ENCODE measurements at regions not wholly inside any gene's neighbourhood (a gene's known extent, or its start where the extent isn't known, plus 50 kb on each side); places are given as distances from the start of the nearest gene placed in this dataset.
A peak's percentile ranks its signal among the peaks of the same experiment; 100 is the strongest.

DNA sequence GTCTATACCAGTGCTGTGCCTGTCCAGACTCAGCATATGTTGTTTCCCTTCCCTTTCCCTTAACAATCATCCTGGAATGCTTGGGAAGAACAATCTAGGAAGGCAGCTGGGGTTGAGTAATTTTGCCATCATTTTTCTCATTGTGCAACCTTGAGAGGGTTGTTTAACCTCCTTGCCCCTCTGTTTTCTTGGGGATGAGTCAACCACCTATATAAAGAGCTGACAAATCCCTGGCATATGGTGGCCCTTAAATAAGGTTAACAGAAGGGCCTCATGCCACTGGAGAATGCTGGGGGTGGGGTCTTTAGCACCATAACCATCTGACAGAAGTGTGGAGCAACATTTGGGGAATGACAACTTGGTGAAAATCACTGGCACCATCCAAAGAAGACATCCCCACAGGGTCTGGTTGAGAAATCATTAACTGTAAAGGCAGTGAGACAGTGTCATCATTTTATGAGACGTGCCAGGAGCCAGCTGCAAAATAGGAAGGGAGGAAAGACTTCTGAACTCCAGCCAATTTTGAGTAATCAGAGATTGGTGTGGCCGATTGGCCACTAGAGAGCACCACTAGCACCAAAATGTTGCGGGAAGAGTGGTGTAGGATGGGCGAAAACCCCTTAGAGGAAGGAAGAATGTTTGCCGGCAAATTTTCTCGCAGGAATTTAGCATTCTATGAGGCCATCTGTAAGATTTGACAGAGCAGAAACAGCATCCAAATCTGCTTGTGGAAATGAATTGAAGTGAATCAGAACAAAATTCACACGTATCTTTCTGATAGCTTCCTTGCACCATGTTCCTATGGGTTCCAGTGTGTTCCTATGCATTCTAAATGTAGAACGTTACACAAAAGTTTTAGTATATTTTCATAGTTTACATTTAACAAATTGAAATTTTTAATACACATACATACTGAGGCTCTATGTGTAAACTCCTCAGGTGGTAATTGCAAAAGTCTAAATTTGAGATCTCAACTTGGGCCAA lies 113.8 kb downstream of the MSX2 start:
- DNase-seq (ENCODE audit: low spot score), result peak; percentile 27

DNA sequence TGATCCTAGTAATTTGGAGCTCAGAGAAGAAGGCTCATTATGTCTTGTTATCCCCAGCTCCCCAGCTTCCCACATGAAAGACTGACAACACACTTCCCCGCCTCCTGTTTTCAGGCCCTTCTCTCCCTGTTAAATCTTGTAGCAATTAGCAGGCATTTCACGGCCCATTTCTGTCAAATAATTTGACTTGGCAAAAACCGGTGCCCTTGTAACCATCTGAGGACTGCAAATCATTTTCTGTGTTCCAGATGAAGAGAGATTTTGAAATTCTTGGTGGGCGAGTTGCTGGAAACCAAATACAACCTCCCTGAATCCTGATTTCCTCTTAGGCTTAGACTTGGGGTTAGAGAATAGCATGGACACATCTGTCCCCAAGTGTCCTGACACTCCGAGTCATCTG lies 109.7 kb downstream of the MSX2 start:
- DNase-seq (ENCODE audit: low spot score), result no peak

DNA sequence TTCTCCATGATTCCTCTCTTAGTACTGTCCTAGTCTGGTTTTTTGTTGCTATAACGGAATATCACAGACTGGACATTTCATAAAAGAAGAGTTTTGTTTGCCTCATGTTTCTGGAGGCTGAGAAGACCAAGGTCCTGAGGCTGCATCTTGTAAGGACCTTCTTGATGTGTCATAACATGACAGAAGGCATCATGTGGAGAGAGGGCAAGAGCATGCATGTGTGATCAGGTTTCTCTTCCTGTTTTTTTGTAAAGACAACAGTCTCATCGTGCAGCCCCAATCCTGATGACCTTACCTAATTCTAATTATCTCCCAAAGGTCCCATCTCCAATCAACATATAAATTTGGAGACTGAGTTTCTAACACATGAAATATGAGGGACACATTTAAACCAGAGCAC lies 108.4 kb downstream of the MSX2 start:
- no peak for DNase-seq (ENCODE audit: low spot score)

DNA sequence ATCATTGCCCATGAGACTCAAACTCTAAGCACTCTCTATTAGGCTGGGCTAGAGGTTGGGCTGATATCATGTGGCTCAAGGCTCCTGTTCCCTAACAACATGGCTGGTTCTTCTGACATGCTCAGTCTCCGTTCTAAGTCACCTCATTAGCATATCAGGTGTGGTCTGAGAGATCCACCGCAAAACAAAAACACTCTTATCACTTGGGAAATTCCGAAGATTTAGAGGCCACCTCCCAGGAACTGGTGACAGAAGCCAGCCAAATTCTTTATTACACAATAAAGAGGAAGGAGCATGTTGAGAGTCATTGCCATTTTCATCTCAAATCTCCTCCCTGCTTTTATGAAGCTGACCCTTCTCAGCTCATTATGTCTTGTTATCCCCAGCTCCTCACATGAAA lies 107.6 kb downstream of the MSX2 start:
- no peak for DNase-seq (ENCODE audit: low spot score)

DNA sequence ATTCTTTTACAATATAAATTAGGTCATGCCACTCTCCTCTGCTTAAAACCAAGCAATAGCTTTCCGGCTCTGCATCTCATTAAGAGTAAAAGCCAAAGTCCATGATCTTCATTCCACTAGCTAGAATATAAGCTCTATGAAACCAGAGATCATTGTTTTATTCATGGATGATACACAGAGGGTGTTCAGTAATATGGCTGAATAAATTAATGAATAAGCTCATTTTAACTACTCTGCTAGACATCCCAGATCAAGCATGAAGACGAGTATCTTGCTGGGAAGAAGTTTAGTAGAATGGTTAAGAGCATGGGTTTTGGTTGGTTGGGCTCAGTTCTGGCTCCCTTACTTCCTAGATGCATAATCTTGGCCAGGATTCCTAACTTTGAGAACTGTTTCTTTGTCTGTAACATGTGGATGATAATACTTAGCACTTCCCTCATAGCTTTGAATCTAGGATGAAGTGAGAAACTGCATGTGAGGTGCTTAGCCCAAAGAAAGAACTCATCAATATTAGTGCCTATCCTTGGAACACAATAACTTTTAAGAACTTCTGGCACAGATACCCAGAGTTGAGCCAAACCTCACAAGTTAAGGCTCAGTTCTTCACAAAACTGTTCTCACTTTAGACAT lies 106.8 kb downstream of the MSX2 start:
- no peak for DNase-seq (ENCODE audit: low spot score)

DNA sequence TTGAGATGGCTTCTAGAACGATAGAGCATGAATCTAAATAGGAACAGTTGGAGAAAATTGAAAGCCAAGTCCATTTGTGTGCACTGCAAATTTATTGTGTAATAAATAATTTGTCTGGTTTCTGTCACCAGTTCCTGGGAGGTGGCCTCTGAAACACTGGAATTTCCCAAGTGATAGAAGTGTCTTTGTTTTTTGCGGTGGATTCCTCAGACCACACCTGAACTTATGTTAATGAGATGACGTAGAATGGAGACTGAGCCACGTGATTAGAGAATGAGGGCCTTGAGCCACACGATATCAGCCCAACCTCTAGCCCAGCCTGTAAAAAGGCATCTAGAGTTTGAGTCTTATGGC lies 105.1 kb downstream of the MSX2 start:
- DNase-seq (ENCODE audit: low spot score), result no peak

DNA sequence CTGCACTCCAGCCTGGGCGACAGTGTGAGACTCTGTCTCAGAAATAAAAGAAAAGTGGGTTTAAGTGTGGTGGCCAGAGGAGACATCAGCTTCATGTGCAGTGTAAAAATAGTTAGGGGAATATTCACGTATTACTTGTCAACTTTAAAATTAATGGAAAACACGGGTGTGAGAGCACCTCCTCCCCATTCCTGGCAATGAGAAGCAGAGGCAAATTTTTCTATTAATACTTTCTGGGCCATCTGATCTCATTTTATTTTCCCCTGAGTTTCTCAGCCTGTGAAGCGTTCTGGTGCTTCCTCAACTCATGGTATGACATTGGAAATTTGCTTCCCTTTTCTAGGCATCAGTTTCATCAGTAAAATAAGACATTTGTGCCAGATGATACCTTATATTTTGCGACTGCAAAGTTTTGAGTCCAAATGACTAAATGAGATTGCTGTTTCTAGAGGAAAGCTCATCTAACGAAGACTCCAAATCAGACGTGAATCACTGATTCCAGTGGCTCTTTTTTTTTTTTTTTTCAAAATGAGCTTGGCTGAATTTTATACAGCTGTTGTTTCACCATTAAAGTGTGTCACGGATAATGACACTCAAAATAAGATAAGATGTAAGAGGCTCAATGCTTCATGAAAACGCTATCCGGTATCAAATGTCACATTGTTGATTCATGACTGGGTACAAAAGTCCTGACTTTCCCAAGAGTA lies 104.6 kb downstream of the MSX2 start:
- no peak for DNase-seq (ENCODE audit: low spot score)

DNA sequence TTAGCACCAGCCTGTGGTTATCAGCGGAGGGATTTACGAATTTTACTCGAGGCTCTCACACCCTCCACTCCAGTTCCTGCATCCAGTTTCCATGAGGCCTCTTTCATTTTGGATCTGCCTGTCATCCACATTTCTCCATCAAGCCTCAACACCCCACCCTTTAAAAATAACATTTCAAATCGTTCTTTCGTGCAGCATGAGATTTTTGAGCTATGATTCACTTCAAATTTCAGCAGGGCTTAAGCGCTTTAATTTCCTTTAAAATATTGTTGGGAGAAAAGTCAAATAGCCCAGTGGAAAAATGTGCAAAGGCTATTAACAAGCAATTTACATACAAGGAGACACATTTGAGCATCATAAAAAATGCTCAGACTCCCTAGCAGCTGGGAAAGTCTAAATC lies 103.2 kb downstream of the MSX2 start:
- no peak for DNase-seq (ENCODE audit: low spot score)

DNA sequence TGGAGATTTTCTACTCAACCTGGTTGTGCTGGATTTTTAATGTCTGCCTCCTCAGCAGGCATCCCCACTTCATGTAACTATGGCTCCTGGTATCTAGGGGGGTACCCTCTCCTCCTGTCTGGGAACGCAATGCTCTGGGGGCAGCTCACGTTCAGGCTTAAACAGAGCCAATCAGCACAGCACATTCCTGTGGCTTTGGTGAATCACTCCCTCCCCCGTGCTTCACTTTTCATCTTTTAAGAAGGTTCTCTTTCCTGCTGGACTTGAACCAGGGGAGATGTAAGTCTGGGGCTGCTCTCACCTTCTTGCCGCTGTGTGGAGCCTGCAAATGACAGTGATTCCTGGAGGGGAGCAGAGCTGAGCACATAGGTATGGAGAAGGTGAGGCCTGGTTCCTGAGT lies 101.2 kb downstream of the MSX2 start:
- no peak for DNase-seq (ENCODE audit: low spot score)

DNA sequence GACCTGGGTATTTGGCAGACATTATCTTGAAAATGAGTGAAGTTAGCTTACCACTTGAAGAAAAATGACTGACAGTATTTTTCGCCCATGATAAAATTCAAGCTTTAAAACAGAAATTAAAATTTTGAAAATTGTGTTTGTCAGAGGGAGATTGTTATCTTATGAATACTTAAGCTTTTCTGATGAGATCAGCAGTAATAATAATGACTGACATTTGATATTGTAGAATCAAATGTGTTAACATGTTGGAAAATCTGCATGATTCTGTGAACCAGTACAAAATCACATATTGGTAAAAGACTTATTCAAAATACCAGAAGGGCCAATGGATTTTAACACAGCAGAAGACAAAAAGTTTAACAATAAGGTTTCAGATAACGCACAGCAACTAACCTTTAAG lies 94.0 kb downstream of the MSX2 start:
- DNase-seq (ENCODE audit: low spot score), result no peak

DNA sequence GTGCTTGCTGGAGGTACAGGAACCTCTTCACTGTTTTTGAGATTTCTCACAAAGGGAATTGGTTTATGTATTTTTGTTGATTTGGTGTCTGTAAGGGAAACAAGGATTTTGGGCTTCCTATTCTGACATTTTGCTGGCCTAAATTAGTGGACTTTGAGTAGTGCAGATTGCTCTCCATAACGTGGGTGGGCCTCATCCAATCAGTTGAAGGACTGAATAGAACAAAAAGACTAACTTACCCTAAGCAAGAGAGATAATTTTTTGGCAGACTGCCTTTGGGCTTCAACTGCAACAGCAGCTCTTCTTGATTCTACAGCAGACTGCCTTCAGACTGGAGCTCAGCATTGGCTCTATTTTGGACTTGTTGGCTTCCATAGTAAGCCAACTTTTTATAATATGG lies 93.2 kb downstream of the MSX2 start:
- no peak for DNase-seq (ENCODE audit: low spot score)

DNA sequence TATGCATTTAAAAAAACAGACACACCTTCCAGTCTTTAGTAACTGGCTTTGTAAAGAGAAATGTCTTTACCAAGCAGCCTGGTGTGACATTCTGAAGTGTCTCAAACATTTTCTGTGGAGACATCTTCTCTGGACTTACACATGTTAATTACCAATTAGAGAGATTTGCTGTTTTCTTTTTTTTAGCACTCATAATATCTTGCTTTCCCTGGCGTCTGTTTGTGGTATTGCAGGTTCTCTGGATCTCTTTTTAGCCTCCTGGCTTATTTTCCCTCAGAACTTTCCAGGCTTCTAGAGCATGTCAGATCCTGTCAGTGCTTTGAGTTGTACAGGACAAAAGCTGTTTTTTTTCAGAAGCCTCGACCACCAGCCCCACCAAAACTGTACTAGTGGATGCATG lies 92.5 kb downstream of the MSX2 start:
- DNase-seq (ENCODE audit: low spot score), result no peak

DNA sequence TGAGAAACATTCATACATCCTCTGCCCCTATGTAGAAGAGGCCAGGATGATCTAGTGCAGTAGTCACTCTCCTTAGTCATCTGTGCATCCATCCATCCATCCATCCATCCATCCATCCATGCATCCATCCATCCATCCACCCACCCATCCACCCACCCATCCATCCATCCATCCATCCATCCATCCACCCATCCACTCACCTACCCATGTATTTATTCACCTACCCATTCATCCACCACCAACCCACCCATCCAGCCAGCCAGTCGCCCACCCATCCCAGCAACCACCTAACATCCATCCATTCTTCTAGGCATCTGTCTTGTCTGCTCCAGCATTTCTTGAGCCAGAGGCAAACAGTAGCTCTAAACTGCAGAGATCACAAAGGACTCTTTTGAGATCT lies 87.1 kb downstream of the MSX2 start:
- no peak for DNase-seq (ENCODE audit: low spot score)

DNA sequence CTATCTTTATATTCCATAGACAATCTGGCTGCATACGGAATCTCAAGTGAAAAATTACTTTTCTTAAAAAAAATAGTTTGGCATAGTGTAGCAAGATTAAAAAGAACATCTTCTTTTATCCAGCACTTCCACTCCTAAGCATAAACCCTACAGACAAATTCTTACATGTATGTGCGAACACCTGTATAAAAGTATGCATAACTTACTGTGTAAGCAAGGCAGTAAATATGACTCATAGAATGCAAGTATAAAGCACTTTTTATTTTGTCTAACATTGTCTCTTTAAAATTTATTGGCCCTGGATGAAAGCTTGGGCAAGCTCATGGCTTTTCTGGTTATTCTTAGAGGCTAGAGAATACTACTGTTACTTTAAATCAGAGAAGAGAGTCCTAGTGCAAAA lies 86.4 kb downstream of the MSX2 start:
- no peak for DNase-seq (ENCODE audit: low spot score)

DNA sequence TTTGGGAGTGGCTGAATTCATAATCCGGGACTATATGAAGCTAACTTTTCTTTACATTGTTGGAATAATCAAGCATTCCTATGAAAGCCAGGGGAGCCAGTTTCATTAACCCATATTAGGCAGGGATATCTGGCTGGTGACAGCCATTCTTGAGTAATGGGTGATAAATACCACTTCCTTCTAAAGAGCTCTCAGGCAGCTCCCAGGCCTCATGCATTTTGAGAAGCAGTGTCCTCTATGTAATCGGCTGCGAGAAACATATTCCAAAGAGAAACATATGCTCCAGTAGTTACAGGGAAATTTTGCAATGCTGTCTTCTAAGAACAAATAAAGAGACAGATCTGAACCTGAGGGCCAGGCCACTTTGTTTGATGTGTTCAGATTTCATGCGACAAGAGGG lies 83.1 kb downstream of the MSX2 start:
- DNase-seq (ENCODE audit: low spot score), result no peak

DNA sequence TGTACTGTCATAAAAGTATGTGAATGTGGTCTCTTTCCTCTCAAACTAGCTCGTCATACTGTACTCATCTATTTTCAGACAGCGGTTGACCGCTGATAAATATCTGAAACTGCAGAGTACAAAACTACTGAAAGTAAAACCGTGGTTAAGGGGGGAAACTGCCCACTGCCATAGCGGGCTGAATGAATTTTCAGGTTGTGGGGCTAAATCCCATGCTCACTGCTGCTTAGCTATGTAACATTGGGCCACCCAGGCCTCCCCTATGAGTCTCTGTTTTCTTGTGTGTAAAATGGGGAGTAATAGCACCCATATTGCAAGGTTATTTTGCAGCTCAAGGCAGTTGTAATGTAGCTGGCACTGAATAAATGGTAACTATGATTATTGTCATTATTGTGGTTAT lies 82.3 kb downstream of the MSX2 start:
- no peak for DNase-seq (ENCODE audit: low spot score)

DNA sequence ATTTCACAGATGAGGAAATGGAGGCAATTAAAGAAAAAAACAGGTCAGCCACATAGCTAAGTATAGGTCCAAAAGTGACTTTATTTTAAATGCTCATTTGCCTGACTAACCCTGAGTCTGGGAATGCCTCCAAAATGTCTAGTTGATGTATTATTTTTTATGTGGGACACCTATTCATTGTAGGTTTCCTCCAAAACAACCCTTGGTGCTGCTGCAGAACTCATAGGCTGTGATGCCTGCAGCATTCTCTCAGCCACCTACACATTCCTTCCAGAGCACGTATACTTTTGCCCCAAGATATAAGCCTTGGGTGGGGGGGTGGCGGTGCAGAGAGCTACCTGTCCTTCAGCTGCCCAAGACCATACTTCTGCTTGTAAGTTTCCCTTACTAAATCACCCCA lies 77.4 kb downstream of the MSX2 start:
- DNase-seq (ENCODE audit: low spot score), result peak; percentile 15

DNA sequence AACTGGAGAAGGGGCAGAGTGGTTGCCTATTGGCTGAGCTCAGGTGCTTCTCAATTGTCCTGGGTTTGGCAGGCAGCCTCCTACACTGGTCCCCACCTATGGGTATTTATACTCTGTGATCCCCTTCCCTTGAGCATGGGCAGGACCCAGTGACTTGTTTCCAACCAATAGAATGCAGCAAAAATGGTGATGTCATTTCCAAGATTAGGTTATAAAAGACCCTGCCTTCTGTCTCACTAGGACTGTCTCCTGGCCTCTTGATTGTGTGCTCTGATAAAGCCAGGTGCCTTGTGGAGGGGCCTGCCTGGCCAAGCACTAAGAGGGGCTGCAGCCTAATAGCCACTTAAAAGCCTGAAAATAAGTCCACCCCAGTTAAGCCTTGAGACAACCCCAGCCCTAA lies 76.1 kb downstream of the MSX2 start:
- DNase-seq (ENCODE audit: low spot score), result no peak

DNA sequence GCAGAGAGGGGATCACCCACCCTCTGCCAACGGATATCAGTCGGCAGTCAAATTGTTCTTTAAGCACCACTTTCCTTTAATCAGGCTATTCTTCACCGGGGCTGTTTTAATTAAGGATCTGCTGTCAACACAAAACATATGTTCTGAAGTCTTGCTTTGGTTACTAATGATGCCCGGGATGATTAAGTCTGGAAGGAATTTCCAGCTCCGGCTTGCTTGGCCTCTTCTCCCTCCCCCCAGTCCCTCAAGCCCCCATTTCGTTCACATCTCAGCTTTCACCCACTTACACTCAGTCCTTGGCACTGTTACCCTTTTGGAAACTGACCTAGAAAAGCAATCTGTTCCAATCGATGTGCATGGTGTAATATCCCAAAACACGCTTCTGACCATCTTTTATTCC lies 74.7 kb downstream of the MSX2 start:
- DNase-seq (ENCODE audit: low spot score), result peak; percentile 38

DNA sequence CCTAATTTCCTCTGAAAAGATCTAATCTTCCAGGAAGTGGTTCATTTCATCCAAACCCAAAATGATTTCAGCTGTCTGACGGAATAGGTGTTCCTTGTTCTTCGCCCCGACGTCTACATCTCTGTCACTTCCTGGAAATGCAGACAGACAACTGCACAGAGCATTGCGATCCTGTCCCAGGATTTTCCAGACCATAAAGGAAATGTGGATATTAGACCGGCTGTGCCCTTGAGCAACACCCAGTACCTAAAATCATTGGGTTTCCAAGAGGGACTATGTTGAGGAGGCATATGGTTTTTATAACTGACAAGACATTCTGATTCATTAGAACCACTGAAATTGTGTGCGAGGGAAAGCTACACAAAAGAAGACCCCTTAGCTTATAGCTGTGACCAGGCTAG lies 74.2 kb downstream of the MSX2 start:
- DNase-seq (ENCODE audit: low spot score), result peak; percentile 16

DNA sequence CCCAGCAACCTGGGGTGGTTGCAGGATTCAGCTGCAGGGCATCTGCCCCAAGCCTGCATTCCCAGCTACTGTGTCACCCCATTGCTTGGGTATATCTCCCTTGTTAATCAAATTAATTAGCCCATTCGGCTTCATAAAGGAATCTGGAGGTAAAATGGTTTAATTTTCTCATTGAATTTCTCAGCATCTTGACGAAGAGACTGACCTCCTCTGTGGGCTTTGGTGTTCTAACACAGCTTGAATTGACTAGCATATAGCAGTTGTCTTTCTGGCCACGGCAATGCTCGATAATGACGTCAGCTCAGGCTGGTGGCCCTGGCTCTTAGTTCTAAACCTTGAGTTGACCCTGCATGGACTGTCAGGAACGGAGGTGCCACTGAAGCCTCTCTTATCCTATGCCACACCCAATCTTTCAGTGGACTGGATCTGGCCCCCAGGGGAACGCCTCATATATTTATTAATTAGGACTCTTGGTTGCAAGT lies 72.4 kb downstream of the MSX2 start:
- no peak for DNase-seq (ENCODE audit: low spot score)

DNA sequence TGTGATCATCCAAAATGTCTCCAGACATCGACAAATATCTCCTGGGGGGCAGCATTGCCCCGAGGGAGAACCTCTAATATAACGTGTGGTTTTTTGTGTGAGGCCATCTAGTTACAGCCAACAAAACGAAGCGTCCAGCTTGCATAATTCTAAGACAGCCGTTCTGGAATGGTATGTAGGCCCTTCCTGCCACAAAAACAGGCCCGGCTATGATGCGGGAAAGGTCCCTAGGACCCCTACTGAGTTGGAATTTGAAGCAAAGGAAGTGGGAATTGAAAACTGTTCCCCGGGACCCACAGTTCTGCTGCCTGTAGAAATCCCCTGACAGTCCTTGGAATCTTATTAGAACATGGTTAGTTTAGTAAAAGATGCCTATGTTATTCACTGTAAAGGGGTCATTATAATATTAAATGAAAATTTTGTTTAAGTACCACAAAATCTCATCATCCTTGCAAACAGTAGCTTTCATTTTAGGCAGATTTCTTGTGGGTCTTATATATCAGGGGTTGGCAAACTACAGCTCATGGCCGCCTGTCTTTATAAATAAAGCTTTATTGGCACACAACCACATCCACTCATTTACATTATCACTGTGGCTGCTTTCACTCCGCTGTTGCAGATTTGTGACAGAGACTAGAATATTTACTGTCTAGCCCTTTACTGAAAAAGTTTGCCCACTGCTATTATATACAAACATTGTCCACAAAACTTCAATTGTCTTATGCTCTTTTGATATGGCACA lies 70.7 kb downstream of the MSX2 start:
- DNase-seq (ENCODE audit: low spot score), result no peak

Measured in umbilical cord (tissue), 1 donor.